Naive thymus-derived CD4-positive, alpha-beta T cell (primary cell): ENCODE measurements at regions not wholly inside any gene's neighbourhood (a gene's known extent, or its start where the extent isn't known, plus 50 kb on each side); places are given as distances from the start of the nearest gene placed in this dataset.

Source experiments
- ATAC-seq: fragments of 150-1000 bp; cut with Tn5 transposase; 2 replicates; pipeline ENCODE4 v1.10.0; 2021; ENCODE audit warnings: mild to moderate bottlenecking, moderate library complexity
- CTCF ChIA-PET: fragments of 350-600 bp; sonication (Branson Sonifier 250); formaldehyde crosslinking; loops from one replicate; lab custom pipeline; 2021; ENCODE audit warnings: antibody characterized with exemption; lab: Charles Lee
- POLR2A ChIA-PET: fragments of 350-600 bp; sonication (Branson Sonifier 250); formaldehyde crosslinking; loops from one replicate; lab custom pipeline; 2021; ENCODE audit warnings: antibody characterized with exemption, inconsistent platforms; lab: Charles Lee
- DNase-seq, 9 donors: peaks; one replicate each; pipeline versions ENCODE4 v3.0.0 to v3.0.0-alpha.2; 2020 to 2022; ENCODE audit warnings: mixed read lengths in 1 of 9
- H3K27ac ChIP-seq: one replicate; pipeline ENCODE4 v1.7.0; 2013; ENCODE audit warnings: mild to moderate bottlenecking, low read depth, low read length, moderate library complexity
- H3K27me3 ChIP-seq, 2 donors: one replicate each; pipeline ENCODE4 v1.7.0; 2013; ENCODE audit warnings: low read length in 2 of 2, mild to moderate bottlenecking in 2 of 2, moderate library complexity in 2 of 2; ENCODE audit not compliant: control insufficient read depth in 2 of 2, insufficient read depth in 2 of 2
- H3K36me3 ChIP-seq, 3 experiments: 1 replicate in 2 of 3; 2 replicates in 1 of 3; pipeline ENCODE4 v1.7.0; 2013; ENCODE audit warnings: low read length in 3 of 3, mild to moderate bottlenecking in 3 of 3, moderate library complexity in 1 of 3; ENCODE audit not compliant: insufficient read depth in 3 of 3, control insufficient read depth in 2 of 3
- H3K4me1 ChIP-seq, 2 donors: one replicate each; pipeline ENCODE4 v1.7.0; 2013; ENCODE audit warnings: low read length in 2 of 2, mild to moderate bottlenecking in 2 of 2, moderate library complexity in 1 of 2; ENCODE audit not compliant: control insufficient read depth in 2 of 2, insufficient read depth in 2 of 2
- H3K4me3 ChIP-seq: 2 replicates; pipeline ENCODE4 v1.7.0; 2013; ENCODE audit warnings: mild to moderate bottlenecking, low read length
- H3K9me3 ChIP-seq, 3 experiments: 1 replicate in 2 of 3; 2 replicates in 1 of 3; pipeline ENCODE4 v1.7.0; 2013; ENCODE audit warnings: low read length in 3 of 3; ENCODE audit not compliant: control insufficient read depth in 2 of 3
- H3K27ac Mint-ChIP-seq, 9 donors: one replicate each; pipeline ENCODE4 v1.8.0; 2020 to 2022; ENCODE audit warnings: mixed read lengths in 9 of 9, mild to moderate bottlenecking in 8 of 9, moderate library complexity in 5 of 9, inconsistent platforms in 2 of 9
- H3K27me3 Mint-ChIP-seq, 5 donors: one replicate each; pipeline ENCODE4 v1.8.0; 2021 to 2022; ENCODE audit warnings: mixed read lengths in 5 of 5, mild to moderate bottlenecking in 1 of 5
- H3K36me3 Mint-ChIP-seq, 5 donors: one replicate each; pipeline ENCODE4 v1.8.0; 2020 to 2022; ENCODE audit warnings: mixed read lengths in 5 of 5, mild to moderate bottlenecking in 3 of 5, inconsistent platforms in 1 of 5
- H3K4me1 Mint-ChIP-seq, 7 donors: one replicate each; pipeline ENCODE4 v1.8.0; 2020 to 2022; ENCODE audit warnings: mixed read lengths in 7 of 7, mild to moderate bottlenecking in 3 of 7, inconsistent platforms in 1 of 7
- H3K4me3 Mint-ChIP-seq, 10 donors: one replicate each; pipeline ENCODE4 v1.8.0; 2020 to 2022; ENCODE audit warnings: mild to moderate bottlenecking in 10 of 10, mixed read lengths in 10 of 10, moderate library complexity in 6 of 10, inconsistent platforms in 2 of 10
- H3K9me3 Mint-ChIP-seq, 11 donors: one replicate each; pipeline ENCODE4 v1.8.0; 2020 to 2022; ENCODE audit warnings: mixed read lengths in 11 of 11, mild to moderate bottlenecking in 4 of 11, inconsistent platforms in 1 of 11, moderate library complexity in 1 of 11
- intact Hi-C, 2 donors: fragments of 100-400 bp; cut with micrococcal nuclease; formaldehyde crosslinking; loops; one replicate each; pipeline ENCODE4 v1.15.1; 2023

- Histone ChIP-seq H3K9me3 (no peaks in the 10 kb centered on the region), H3K4me1 (no peaks in the 10 kb centered on the region), H3K27me3 (no peaks in the 10 kb centered on the region), H3K36me3 (no peaks in the 10 kb centered on the region), H3K27ac (no peak overlapping the region), H3K4me3 (no peak overlapping the region)
- H3K9me3 Mint-ChIP-seq: peaks cover 0 to 7% (median 0%) of the 10 kb centered on the region in 11 donors
- no peak overlapping the region for H3K4me3 Mint-ChIP-seq
- peaks cover 0 to 12% (median 6%) of the 10 kb centered on the region in 7 donors for H3K4me1 Mint-ChIP-seq
- intact Hi-C loops: no loop called here
- ATAC-seq (no peak), DNase-seq (no peak)
- no peak overlapping the region for H3K27ac Mint-ChIP-seq
- CTCF ChIA-PET: no interaction called here
- H3K27me3 Mint-ChIP-seq: peaks cover 0 to 3% (median 0%) of the 10 kb centered on the region in 5 donors
- H3K36me3 Mint-ChIP-seq: peaks cover 0 to 2% (median 0%) of the 10 kb centered on the region in 5 donors
- POLR2A ChIA-PET: no interaction called here
These were observed 73.1 kb downstream of the IRF8 start for GRCh38 chr16:85971902-85972638.

GRCh38 chr16:85974428-85975375 lies 75.7 kb downstream of the IRF8 start:
- Histone ChIP-seq H3K4me3 (no peak overlapping the region), H3K4me1 (no peaks in the 10 kb centered on the region), H3K36me3 (no peaks in the 10 kb centered on the region), H3K27me3 (no peaks in the 10 kb centered on the region), H3K27ac (no peak overlapping the region), H3K9me3 (no peaks in the 10 kb centered on the region)
- H3K4me3 Mint-ChIP-seq: no peak overlapping the region
- peaks cover 0 to 11% (median 0%) of the 10 kb centered on the region in 7 donors for H3K4me1 Mint-ChIP-seq
- peaks cover 0 to 5% (median 0%) of the 10 kb centered on the region in 5 donors for H3K27me3 Mint-ChIP-seq
- H3K27ac Mint-ChIP-seq: no peak overlapping the region
- H3K9me3 Mint-ChIP-seq: peaks cover 0 to 7% (median 0%) of the 10 kb centered on the region in 11 donors
- peaks cover 0 to 2% (median 0%) of the 10 kb centered on the region in 5 donors for H3K36me3 Mint-ChIP-seq
- ATAC-seq (no peak), DNase-seq (no peak)
- ChIA-PET POLR2A (no interaction called here), CTCF (no interaction called here)
- intact Hi-C loops: no loop called here

GRCh38 chr16:85975451-85975981 lies 76.6 kb downstream of the IRF8 start:
- peaks cover 0 to 7% (median 0%) of the 10 kb centered on the region in 11 donors for H3K9me3 Mint-ChIP-seq
- POLR2A ChIA-PET: no interaction called here
- CTCF ChIA-PET: no interaction called here

GRCh38 chr16:85978291-85978775 lies 79.4 kb downstream of the IRF8 start:
- Mint-ChIP-seq H3K4me1 (peaks cover 0 to 13% (median 0%) of the 10 kb centered on the region in 7 donors), H3K4me3 (no peak overlapping the region), H3K36me3 (peaks cover 0 to 2% (median 0%) of the 10 kb centered on the region in 5 donors), H3K9me3 (peaks cover 0 to 3% (median 0%) of the 10 kb centered on the region in 11 donors), H3K27ac (no peak overlapping the region), H3K27me3 (peaks cover 3 to 12% (median 5%) of the 10 kb centered on the region in 5 donors)
- ATAC-seq: peak; percentile 47
- no peak overlapping the region for H3K4me3 ChIP-seq
- no peaks in the 10 kb centered on the region for H3K9me3 ChIP-seq
- no peak for DNase-seq
- no peaks in the 10 kb centered on the region for H3K4me1 ChIP-seq
- ChIA-PET CTCF (interaction anchor here (1.0 to 1.4 kb wide), 3 partner anchors 9 to 159 kb away, joined by 3 to 5 read pairs (median 4); no protein-coding TSS in a partner anchor), POLR2A (no interaction called here)
- intact Hi-C loops: no loop called here
- H3K36me3 ChIP-seq: no peaks in the 10 kb centered on the region
- no peak overlapping the region for H3K27ac ChIP-seq
- H3K27me3 ChIP-seq: no peaks in the 10 kb centered on the region

More at GRCh38 chr16:85975451-85975981, 76.6 kb downstream of the IRF8 start:
- intact Hi-C loops: no loop called here
- H3K27me3 ChIP-seq: no peaks in the 10 kb centered on the region
- DNase-seq (no peak), ATAC-seq (no peak)
- no peak overlapping the region for H3K27ac Mint-ChIP-seq
- no peak overlapping the region for H3K4me3 ChIP-seq
- H3K36me3 Mint-ChIP-seq: peaks cover 0 to 2% (median 0%) of the 10 kb centered on the region in 5 donors
- peaks cover 0 to 5% (median 3%) of the 10 kb centered on the region in 5 donors for H3K27me3 Mint-ChIP-seq
- H3K4me3 Mint-ChIP-seq: no peak overlapping the region
- H3K27ac ChIP-seq: no peak overlapping the region
- H3K4me1 Mint-ChIP-seq: peaks cover 0 to 13% (median 0%) of the 10 kb centered on the region in 7 donors
- H3K9me3 ChIP-seq: no peaks in the 10 kb centered on the region
- no peaks in the 10 kb centered on the region for H3K36me3 ChIP-seq
- no peaks in the 10 kb centered on the region for H3K4me1 ChIP-seq

- peaks cover 0 to 1% (median 0%) of the 10 kb centered on the region in 5 donors for H3K36me3 Mint-ChIP-seq
- DNase-seq (no peak), ATAC-seq (no peak)
- H3K4me3 Mint-ChIP-seq: no peak overlapping the region
- peaks cover 0 to 13% (median 0%) of the 10 kb centered on the region in 7 donors for H3K4me1 Mint-ChIP-seq
- peaks cover 0 to 1% (median 0%) of the 10 kb centered on the region in 11 donors for H3K9me3 Mint-ChIP-seq
- ChIA-PET CTCF (no interaction called here), POLR2A (no interaction called here)
- Histone ChIP-seq H3K4me3 (no peak overlapping the region), H3K36me3 (no peaks in the 10 kb centered on the region), H3K9me3 (no peaks in the 10 kb centered on the region), H3K27ac (no peak overlapping the region), H3K27me3 (no peaks in the 10 kb centered on the region), H3K4me1 (no peaks in the 10 kb centered on the region)
- peaks cover 3 to 12% (median 5%) of the 10 kb centered on the region in 5 donors for H3K27me3 Mint-ChIP-seq
- intact Hi-C loops: no loop called here
- peak overlapping the region in 1 of 9 donors; percentile 4 for H3K27ac Mint-ChIP-seq
These were observed 80.0 kb downstream of the IRF8 start for GRCh38 chr16:85978976-85979375.

GRCh38 chr16:85979605-85980004 lies 80.6 kb downstream of the IRF8 start:
- no peaks in the 10 kb centered on the region for H3K9me3 ChIP-seq
- H3K27ac ChIP-seq: no peak overlapping the region
- Mint-ChIP-seq H3K4me1 (peaks cover 0 to 17% (median 3%) of the 10 kb centered on the region in 7 donors), H3K27ac (peak overlapping the region in 1 of 9 donors; percentile 46), H3K36me3 (no peaks in the 10 kb centered on the region), H3K27me3 (peaks cover 3 to 16% (median 8%) of the 10 kb centered on the region in 5 donors), H3K4me3 (no peak overlapping the region), H3K9me3 (no peaks in the 10 kb centered on the region)
- CTCF ChIA-PET: no interaction called here
- no peak overlapping the region for H3K4me3 ChIP-seq
- no peak for ATAC-seq
- no peaks in the 10 kb centered on the region for H3K4me1 ChIP-seq
- intact Hi-C loops: no loop called here
- no peak for DNase-seq
- POLR2A ChIA-PET: no interaction called here
- no peaks in the 10 kb centered on the region for H3K36me3 ChIP-seq
- H3K27me3 ChIP-seq: no peaks in the 10 kb centered on the region
